ENCODE measurements at regions not wholly inside any gene's neighbourhood (a gene's known extent, or its start where the extent isn't known, plus 50 kb on each side); places are given as distances from the start of the nearest gene placed in this dataset.

GRCh38 chr5:118311103-118311819, 677.1 kb downstream of the DTWD2 start:
- Mint-ChIP-seq H3K9me3 (no peaks in the 10 kb centered on the region), H3K27me3 (ENCODE audit: low read depth) (no peaks in the 10 kb centered on the region), H3K36me3 (no peaks in the 10 kb centered on the region), H3K27ac (no peak overlapping the region), H3K4me1 (peaks cover 32% of the 10 kb centered on the region), H3K4me3 (no peak overlapping the region)
- no peak for DNase-seq (ENCODE audit: low spot score)
- POLR2A ChIA-PET = no interaction called here
- TF ChIP-seq, protein P1, sequence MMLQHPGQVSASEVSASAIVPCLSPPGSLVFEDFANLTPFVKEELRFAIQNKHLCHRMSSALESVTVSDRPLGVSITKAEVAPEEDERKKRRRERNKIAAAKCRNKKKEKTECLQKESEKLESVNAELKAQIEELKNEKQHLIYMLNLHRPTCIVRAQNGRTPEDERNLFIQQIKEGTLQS (CRISPR knock-in tag; conservative IDR thresholded peaks at IDR 0.05) = no peak
- TF ChIP-seq SMAD4 (CRISPR knock-in tag; IDR thresholded peaks at IDR 0.05) = no peak
- TF ChIP-seq TEAD1 (CRISPR knock-in tag; IDR thresholded peaks at IDR 0.05) = no peak
- no peak for TF ChIP-seq USF2 (CRISPR knock-in tag; IDR thresholded peaks at IDR 0.05)
- TF ChIP-seq TP53 (CRISPR knock-in tag; IDR thresholded peaks at IDR 0.05) = no peak
- no peak for TF ChIP-seq E2F4 (CRISPR knock-in tag; IDR thresholded peaks at IDR 0.05; ENCODE audit: borderline replicate concordance, low read depth)
- TF ChIP-seq, protein P2, sequence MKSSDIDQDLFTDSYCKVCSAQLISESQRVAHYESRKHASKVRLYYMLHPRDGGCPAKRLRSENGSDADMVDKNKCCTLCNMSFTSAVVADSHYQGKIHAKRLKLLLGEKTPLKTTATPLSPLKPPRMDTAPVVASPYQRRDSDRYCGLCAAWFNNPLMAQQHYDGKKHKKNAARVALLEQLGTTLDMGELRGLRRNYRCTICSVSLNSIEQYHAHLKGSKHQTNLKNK (CRISPR knock-in tag; IDR thresholded peaks at IDR 0.05) = no peak
- TF ChIP-seq ZNF263 (CRISPR knock-in tag; IDR thresholded peaks at IDR 0.05; ENCODE audit: low read depth) = no peak
- TF ChIP-seq PRRX2 (CRISPR knock-in tag; IDR thresholded peaks at IDR 0.05) = no peak
- no peak for TF ChIP-seq ZNF317 (CRISPR knock-in tag; IDR thresholded peaks at IDR 0.05; ENCODE audit: borderline replicate concordance, low read depth)
- no peak for TF ChIP-seq ELF4 (CRISPR knock-in tag; IDR thresholded peaks at IDR 0.05; ENCODE audit: low read depth)
- no peak for TF ChIP-seq STAT6 (CRISPR knock-in tag; conservative IDR thresholded peaks at IDR 0.05; ENCODE audit: low read depth)
- no peak for TF ChIP-seq ATF1 (CRISPR knock-in tag; IDR thresholded peaks at IDR 0.05)
- no peak for TF ChIP-seq PREB (CRISPR knock-in tag; IDR thresholded peaks at IDR 0.05; ENCODE audit: borderline replicate concordance)
- ATAC-seq = no peak
- CTCF ChIA-PET = no interaction called here

GRCh38 chr5:118310401-118310800, 677.9 kb downstream of the DTWD2 start:
- POLR2A ChIA-PET = no interaction called here
- no peak overlapping the region for H3K27ac Mint-ChIP-seq
- DNase-seq (ENCODE audit: low spot score) = no peak
- CTCF ChIA-PET = no interaction called here
- H3K9me3 Mint-ChIP-seq = no peaks in the 10 kb centered on the region
- H3K4me1 Mint-ChIP-seq = peaks cover 28% of the 10 kb centered on the region
- no peak overlapping the region for H3K4me3 Mint-ChIP-seq
- no peaks in the 10 kb centered on the region for H3K27me3 Mint-ChIP-seq (ENCODE audit: low read depth)
- no peaks in the 10 kb centered on the region for H3K36me3 Mint-ChIP-seq
- no peak for ATAC-seq
- no peak for TF ChIP-seq E2F4 (CRISPR knock-in tag; IDR thresholded peaks at IDR 0.05; ENCODE audit: borderline replicate concordance, low read depth)
- no peak for TF ChIP-seq FOXJ3 (CRISPR knock-in tag; IDR thresholded peaks at IDR 0.05; ENCODE audit: borderline replicate concordance)
